ENCODE measurements at regions not wholly inside any gene's neighbourhood (a gene's known extent, or its start where the extent isn't known, plus 50 kb on each side); places are given as distances from the start of the nearest gene placed in this dataset.

DNA sequence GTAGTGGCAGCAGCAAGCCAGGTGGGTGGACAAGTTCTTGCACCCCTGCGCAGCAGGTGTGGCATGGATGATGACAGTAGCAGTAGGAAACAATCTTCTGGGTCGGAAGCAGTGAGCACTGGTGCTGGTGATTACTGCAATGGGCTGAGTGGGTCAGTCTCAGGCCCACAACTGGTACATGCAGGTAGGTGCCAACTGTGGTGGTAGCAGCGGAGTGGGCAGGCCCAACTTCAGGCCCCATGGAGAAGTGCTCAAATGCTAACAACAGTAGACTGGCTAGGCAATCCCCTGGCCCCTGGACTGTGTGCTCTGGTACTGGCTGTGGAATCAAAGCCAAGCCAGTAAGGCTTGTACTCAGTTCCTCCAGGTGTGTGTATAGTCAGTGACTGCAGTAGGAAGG is 413.7 kb downstream of the PDGFC start:
- H3K27me3 ChIP-seq (ENCODE audit: control insufficient read depth, insufficient read depth, low read length), result no peaks in the 10 kb centered on the region
- DNase-seq, result no peak
- H3K4me3 ChIP-seq (ENCODE audit: low read length), result no peak overlapping the region
- no peaks in the 10 kb centered on the region for H3K36me3 ChIP-seq (ENCODE audit: control insufficient read depth, insufficient read depth, low read length)
- 89% methylated on average over 2 of the region's 3 CpGs for WGBS (ENCODE audit: insufficient coverage)
- H3K27ac ChIP-seq (ENCODE audit: low read length), result no peak overlapping the region
- no peaks in the 10 kb centered on the region for H3K9me3 ChIP-seq (replicated peaks; ENCODE audit: control insufficient read depth, low read depth, low read length)
- peaks cover 3% of the 10 kb centered on the region for H3K4me1 ChIP-seq (ENCODE audit: control insufficient read depth, insufficient read depth, low read length)

DNA sequence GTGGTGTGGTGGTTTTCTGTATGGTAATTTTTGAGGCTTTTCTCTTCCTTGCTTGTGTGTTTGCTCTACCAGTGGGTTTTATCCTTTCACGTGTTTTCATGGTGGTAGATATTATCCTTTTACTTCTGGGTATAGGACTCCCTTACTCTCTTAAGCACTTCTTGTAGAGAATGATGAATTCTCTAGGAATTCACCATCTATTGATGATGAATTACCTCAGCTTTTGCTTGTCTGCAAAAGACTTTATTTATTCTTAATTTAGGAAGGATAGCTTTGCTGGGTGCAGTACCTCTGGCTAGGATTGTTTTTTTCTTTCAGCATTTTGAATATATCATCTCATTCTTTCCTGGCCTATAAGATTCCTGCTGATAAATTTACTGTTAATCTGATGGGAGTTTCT is 415.3 kb downstream of the PDGFC start:
- no CpG with 5 or more reads among the region's 1 CpG for WGBS (ENCODE audit: insufficient coverage)
- no peaks in the 10 kb centered on the region for H3K9me3 ChIP-seq (replicated peaks; ENCODE audit: control insufficient read depth, low read depth, low read length)
- DNase-seq, result no peak
- no peaks in the 10 kb centered on the region for H3K36me3 ChIP-seq (ENCODE audit: control insufficient read depth, insufficient read depth, low read length)
- no peaks in the 10 kb centered on the region for H3K27me3 ChIP-seq (ENCODE audit: control insufficient read depth, insufficient read depth, low read length)
- H3K4me1 ChIP-seq (ENCODE audit: control insufficient read depth, insufficient read depth, low read length), result peaks cover 3% of the 10 kb centered on the region
- H3K4me3 ChIP-seq (ENCODE audit: low read length), result no peak overlapping the region
- H3K27ac ChIP-seq (ENCODE audit: low read length), result no peak overlapping the region

- Histone ChIP-seq H3K9me3 (replicated peaks; ENCODE audit: control insufficient read depth, low read depth, low read length) (no peaks in the 10 kb centered on the region), H3K4me3 (ENCODE audit: low read length) (no peak overlapping the region), H3K27me3 (ENCODE audit: control insufficient read depth, insufficient read depth, low read length) (no peaks in the 10 kb centered on the region), H3K4me1 (ENCODE audit: control insufficient read depth, insufficient read depth, low read length) (peaks cover 1% of the 10 kb centered on the region), H3K27ac (ENCODE audit: low read length) (no peak overlapping the region), H3K36me3 (ENCODE audit: control insufficient read depth, insufficient read depth, low read length) (no peaks in the 10 kb centered on the region)
- no peak for DNase-seq
- no CpG with 5 or more reads among the region's 1 CpG for WGBS (ENCODE audit: insufficient coverage)
Observed at GRCh38 chr4:156553659-156554058, 417.9 kb downstream of the PDGFC start.

DNA sequence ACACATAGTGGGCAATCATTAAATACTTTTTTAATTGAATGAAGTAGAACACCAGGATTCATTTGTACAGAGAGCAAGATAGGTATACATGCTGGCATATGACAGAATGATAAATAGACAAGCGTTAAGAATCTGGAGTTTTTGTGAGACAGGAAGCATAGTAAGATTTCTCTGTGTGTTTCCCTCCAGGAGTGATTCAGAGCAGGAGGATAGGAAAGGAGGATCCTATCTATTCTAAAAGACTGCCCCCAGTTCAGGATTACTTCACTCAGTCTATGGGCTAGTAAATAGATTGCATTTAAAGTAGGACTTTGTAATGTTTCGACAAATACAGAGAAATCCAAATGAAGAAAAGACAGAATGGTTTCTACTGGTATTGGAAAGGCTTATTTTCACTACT is 423.7 kb downstream of the PDGFC start:
- Histone ChIP-seq H3K9me3 (replicated peaks; ENCODE audit: control insufficient read depth, low read depth, low read length) (no peaks in the 10 kb centered on the region), H3K4me3 (ENCODE audit: low read length) (no peak overlapping the region), H3K4me1 (ENCODE audit: control insufficient read depth, insufficient read depth, low read length) (no peaks in the 10 kb centered on the region), H3K27ac (ENCODE audit: low read length) (no peak overlapping the region), H3K36me3 (ENCODE audit: control insufficient read depth, insufficient read depth, low read length) (no peaks in the 10 kb centered on the region), H3K27me3 (ENCODE audit: control insufficient read depth, insufficient read depth, low read length) (no peaks in the 10 kb centered on the region)
- WGBS (ENCODE audit: insufficient coverage), result 60% methylated on average over 1 of the region's 2 CpGs
- no peak for DNase-seq

DNA sequence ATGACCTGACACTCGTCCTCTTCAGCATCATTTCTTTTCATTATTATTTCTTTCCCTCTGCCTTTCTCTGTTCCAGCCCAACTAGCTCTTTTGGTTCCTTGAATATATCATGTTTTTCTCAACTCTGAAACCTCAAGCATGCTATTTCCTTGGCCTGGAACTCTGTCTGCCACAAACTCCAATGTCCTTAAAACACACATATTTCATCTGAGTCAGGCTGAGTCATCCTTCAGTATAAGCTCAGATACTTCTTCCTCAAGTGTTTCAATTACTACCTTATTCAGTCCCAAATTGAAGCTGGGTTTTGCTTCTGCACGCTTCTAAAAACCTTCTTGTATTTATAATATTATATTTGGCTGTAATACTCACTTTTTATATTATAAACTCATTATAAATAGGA is 424.2 kb downstream of the PDGFC start:
- H3K27ac ChIP-seq (ENCODE audit: low read length), result no peak overlapping the region
- DNase-seq, result no peak
- H3K27me3 ChIP-seq (ENCODE audit: control insufficient read depth, insufficient read depth, low read length), result no peaks in the 10 kb centered on the region
- H3K4me1 ChIP-seq (ENCODE audit: control insufficient read depth, insufficient read depth, low read length), result no peaks in the 10 kb centered on the region
- H3K4me3 ChIP-seq (ENCODE audit: low read length), result no peak overlapping the region
- no peaks in the 10 kb centered on the region for H3K9me3 ChIP-seq (replicated peaks; ENCODE audit: control insufficient read depth, low read depth, low read length)
- WGBS (ENCODE audit: insufficient coverage), result 94% methylated on average over 1 of the region's 2 CpGs
- H3K36me3 ChIP-seq (ENCODE audit: control insufficient read depth, insufficient read depth, low read length), result no peaks in the 10 kb centered on the region

DNA sequence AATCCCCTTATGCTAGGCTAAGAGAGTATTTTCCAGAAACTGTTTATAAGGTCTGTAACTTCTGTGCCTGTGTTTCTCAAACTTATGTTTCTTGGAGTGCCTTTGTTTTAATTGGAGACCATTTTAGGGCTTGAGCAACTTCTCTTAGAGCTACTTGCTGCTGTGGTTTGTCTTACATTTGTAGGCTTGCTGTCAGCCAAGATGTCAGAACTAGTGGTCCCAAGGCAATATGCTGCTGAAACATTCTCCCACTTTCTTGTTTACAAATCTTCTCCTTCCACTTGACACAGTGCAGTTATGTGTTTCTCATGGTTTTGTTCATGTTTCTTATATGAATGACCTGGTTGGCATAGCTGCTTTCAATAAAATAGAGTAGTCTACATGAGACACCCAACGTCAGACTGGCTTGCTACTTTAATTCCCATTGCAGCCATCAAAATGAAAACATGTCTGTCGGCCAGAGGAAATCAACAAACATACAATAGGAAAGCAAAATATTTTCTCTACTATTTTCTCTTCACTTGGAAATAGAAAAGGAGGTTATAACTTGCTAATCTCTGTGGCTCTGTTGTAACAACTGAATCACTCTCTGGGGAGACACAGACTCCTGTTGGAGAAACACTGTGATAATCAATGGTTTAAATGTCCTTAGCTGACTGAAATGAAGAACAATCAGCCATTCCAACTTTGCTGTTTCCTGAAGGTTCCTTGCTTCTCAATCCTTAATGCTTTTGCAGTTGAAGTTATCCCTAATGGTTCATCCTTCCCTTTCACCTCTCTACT is 426.4 kb downstream of the PDGFC start:
- H3K4me1 ChIP-seq (ENCODE audit: control insufficient read depth, insufficient read depth, low read length), result no peaks in the 10 kb centered on the region
- no peaks in the 10 kb centered on the region for H3K36me3 ChIP-seq (ENCODE audit: control insufficient read depth, insufficient read depth, low read length)
- no peaks in the 10 kb centered on the region for H3K27me3 ChIP-seq (ENCODE audit: control insufficient read depth, insufficient read depth, low read length)
- no peak overlapping the region for H3K4me3 ChIP-seq (ENCODE audit: low read length)
- peak; percentile 33 for DNase-seq
- H3K9me3 ChIP-seq (replicated peaks; ENCODE audit: control insufficient read depth, low read depth, low read length), result no peaks in the 10 kb centered on the region
- H3K27ac ChIP-seq (ENCODE audit: low read length), result no peak overlapping the region
- no CpG with 5 or more reads among the region's 2 CpGs for WGBS (ENCODE audit: insufficient coverage)

DNA sequence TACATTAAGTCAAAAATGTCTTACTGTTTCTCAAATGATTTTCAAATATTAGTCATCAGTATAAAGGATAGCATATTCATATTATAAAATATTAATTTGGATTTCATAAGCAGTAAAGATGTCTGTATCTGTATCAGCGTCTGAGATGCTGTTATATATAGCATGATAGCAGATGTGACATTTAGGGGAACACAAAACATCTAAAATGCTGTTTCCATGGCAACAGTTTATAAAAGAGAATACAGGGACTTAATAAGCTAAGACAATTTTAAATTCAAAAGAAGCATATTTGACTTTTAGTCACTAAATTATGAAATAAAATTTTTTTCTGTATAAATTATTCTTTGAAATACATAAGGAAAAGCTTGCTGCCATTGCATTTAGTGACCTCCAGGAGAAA is 432.2 kb downstream of the PDGFC start:
- Histone ChIP-seq H3K4me3 (ENCODE audit: low read length) (no peak overlapping the region), H3K27me3 (ENCODE audit: control insufficient read depth, insufficient read depth, low read length) (no peaks in the 10 kb centered on the region), H3K36me3 (ENCODE audit: control insufficient read depth, insufficient read depth, low read length) (no peaks in the 10 kb centered on the region), H3K4me1 (ENCODE audit: control insufficient read depth, insufficient read depth, low read length) (no peaks in the 10 kb centered on the region), H3K9me3 (replicated peaks; ENCODE audit: control insufficient read depth, low read depth, low read length) (no peaks in the 10 kb centered on the region), H3K27ac (ENCODE audit: low read length) (no peak overlapping the region)
- WGBS (ENCODE audit: insufficient coverage), result no CpG with 5 or more reads among the region's 1 CpG
- no peak for DNase-seq

DNA sequence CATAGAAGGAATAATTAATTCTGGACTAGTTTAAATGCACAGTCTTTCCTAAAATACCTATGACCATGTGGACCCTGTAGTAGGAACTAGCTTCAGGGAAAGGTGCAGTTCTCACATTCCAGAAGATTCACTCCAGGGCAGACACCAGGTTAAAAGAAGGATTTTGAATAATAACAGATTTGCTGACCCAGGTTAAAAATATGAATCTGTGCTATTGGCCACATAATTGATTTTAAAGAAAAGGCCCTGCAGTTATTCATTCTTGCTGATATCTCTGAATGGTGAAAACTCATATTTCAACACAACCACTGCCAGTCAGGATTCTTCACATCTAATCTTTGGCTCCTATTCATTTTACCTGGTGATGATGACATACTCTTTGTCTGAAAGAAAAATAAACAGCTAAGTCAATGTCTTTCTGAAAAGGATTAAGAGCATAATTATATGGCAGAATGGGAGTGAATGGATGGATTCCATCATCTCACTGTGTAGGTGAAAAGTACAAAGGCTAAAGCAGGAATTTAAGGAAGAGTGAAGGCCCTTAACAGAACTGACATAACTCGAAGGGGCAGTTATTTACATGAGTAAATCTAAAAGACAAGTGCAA is 432.8 kb downstream of the PDGFC start:
- no peaks in the 10 kb centered on the region for H3K4me1 ChIP-seq (ENCODE audit: control insufficient read depth, insufficient read depth, low read length)
- no peaks in the 10 kb centered on the region for H3K27me3 ChIP-seq (ENCODE audit: control insufficient read depth, insufficient read depth, low read length)
- no peak overlapping the region for H3K27ac ChIP-seq (ENCODE audit: low read length)
- no peak overlapping the region for H3K4me3 ChIP-seq (ENCODE audit: low read length)
- WGBS (ENCODE audit: insufficient coverage), result no CpG with 5 or more reads among the region's 1 CpG
- H3K9me3 ChIP-seq (replicated peaks; ENCODE audit: control insufficient read depth, low read depth, low read length), result no peaks in the 10 kb centered on the region
- no peak for DNase-seq
- H3K36me3 ChIP-seq (ENCODE audit: control insufficient read depth, insufficient read depth, low read length), result no peaks in the 10 kb centered on the region

- 60% methylated on average over 1 of the region's 2 CpGs for WGBS (ENCODE audit: insufficient coverage)
- Histone ChIP-seq H3K4me3 (ENCODE audit: low read length) (no peak overlapping the region), H3K9me3 (replicated peaks; ENCODE audit: control insufficient read depth, low read depth, low read length) (peaks cover 3% of the 10 kb centered on the region), H3K4me1 (ENCODE audit: control insufficient read depth, insufficient read depth, low read length) (no peaks in the 10 kb centered on the region), H3K36me3 (ENCODE audit: control insufficient read depth, insufficient read depth, low read length) (no peaks in the 10 kb centered on the region), H3K27me3 (ENCODE audit: control insufficient read depth, insufficient read depth, low read length) (no peaks in the 10 kb centered on the region), H3K27ac (ENCODE audit: low read length) (no peak overlapping the region)
- no peak for DNase-seq
Observed at GRCh38 chr4:156538210-156538609, 433.4 kb downstream of the PDGFC start.

GRCh38 chr4:156537286-156537685 is 434.3 kb downstream of the PDGFC start:
- H3K27me3 ChIP-seq (ENCODE audit: control insufficient read depth, insufficient read depth, low read length), result no peaks in the 10 kb centered on the region
- H3K9me3 ChIP-seq (replicated peaks; ENCODE audit: control insufficient read depth, low read depth, low read length), result peaks cover 5% of the 10 kb centered on the region
- H3K4me1 ChIP-seq (ENCODE audit: control insufficient read depth, insufficient read depth, low read length), result no peaks in the 10 kb centered on the region
- H3K4me3 ChIP-seq (ENCODE audit: low read length), result no peak overlapping the region
- no peak for DNase-seq
- no peak overlapping the region for H3K27ac ChIP-seq (ENCODE audit: low read length)
- H3K36me3 ChIP-seq (ENCODE audit: control insufficient read depth, insufficient read depth, low read length), result no peaks in the 10 kb centered on the region

Measured in muscle of leg (tissue), 3 donors.